K562 (cell line): ENCODE measurements at regions not wholly inside any gene's neighbourhood (a gene's known extent, or its start where the extent isn't known, plus 50 kb on each side); places are given as distances from the start of the nearest gene placed in this dataset.

Source experiments
- ARID1B ChIP-seq: fragments of 450-650 bp; IDR thresholded peaks from 2 replicates; pipeline ENCODE4 v1.6.1; 2016; ENCODE audit warnings: antibody characterized with exemption, mild to moderate bottlenecking, inconsistent platforms
- C11orf30 ChIP-seq: fragments of 450-650 bp; IDR thresholded peaks from 2 replicates; pipeline ENCODE4 v1.6.1; 2016; ENCODE audit warnings: low read depth, mild to moderate bottlenecking
- EP300 ChIP-seq: IDR thresholded peaks from 2 replicates; pipeline ENCODE4 v1.6.1; 2012; ENCODE audit warnings: low read length, improper control_type of control experiment
- FOSL1 ChIP-seq: fragments of 200-800 bp; sonication (Bioruptor generic); conservative IDR thresholded peaks from 2 replicates; pipeline ENCODE4 v1.6.1; 2016; ENCODE audit warnings: missing genetic modification characterization, missing compliant biosample characterization
- HMBOX1 ChIP-seq: sonication (generic); IDR thresholded peaks from 2 replicates; pipeline ENCODE4 v1.6.1; 2016
- JUN ChIP-seq, 2 experiments: sonication (generic) in 1 of 2; formaldehyde crosslinking in 1 of 2; IDR thresholded peaks; 2 replicates each; pipeline versions ENCODE4 v1.6.1 to v1.8.0; 2012 to 2022; ENCODE audit warnings: borderline replicate concordance in 2 of 2, mild to moderate bottlenecking in 2 of 2, improper control_type of control experiment in 1 of 2, low read depth in 1 of 2, low read length in 1 of 2, missing genetic modification reagents in 1 of 2
- JUND ChIP-seq, 2 experiments: IDR thresholded peaks; 2 replicates in 1 of 2; 3 replicates in 1 of 2; pipeline ENCODE4 v1.6.1; 2011; ENCODE audit warnings: borderline replicate concordance in 2 of 2, low read depth in 2 of 2, low read length in 2 of 2, improper control_type of control experiment in 1 of 2, missing biosample characterization in 1 of 2, missing genetic modification characterization in 1 of 2, missing genetic modification reagents in 1 of 2
- KAT8 ChIP-seq: fragments of 450-650 bp; IDR thresholded peaks from 2 replicates; pipeline ENCODE4 v1.6.1; 2016; ENCODE audit warnings: low read depth, mild to moderate bottlenecking
- MAFK ChIP-seq: IDR thresholded peaks from 2 replicates; pipeline ENCODE4 v1.6.1; 2011; ENCODE audit warnings: low read length, improper control_type of control experiment
- MEF2A ChIP-seq: IDR thresholded peaks from 2 replicates; pipeline ENCODE4 v1.6.1; 2011; ENCODE audit warnings: low read depth, mild to moderate bottlenecking, low read length, moderate library complexity; ENCODE audit not compliant: control insufficient read depth
- MEF2D ChIP-seq: conservative IDR thresholded peaks from 2 replicates; pipeline ENCODE4 v1.6.1; 2016; ENCODE audit warnings: low read depth, missing genetic modification characterization, missing compliant biosample characterization
- MLLT1 ChIP-seq, 2 experiments: fragments of 450-650 bp; IDR thresholded peaks; 2 replicates each; pipeline ENCODE4 v1.6.1; 2016
- NFE2 ChIP-seq: IDR thresholded peaks from 2 replicates; pipeline ENCODE4 v1.6.1; 2014; ENCODE audit warnings: antibody characterized with exemption, low read depth
- NR0B1 ChIP-seq: fragments of 450-650 bp; IDR thresholded peaks from one replicate; pipeline ENCODE4 v1.6.1; 2018; ENCODE audit warnings: mild to moderate bottlenecking, moderate library complexity; ENCODE audit not compliant: partially characterized antibody
- PHF21A ChIP-seq: fragments of 450-650 bp; IDR thresholded peaks from 2 replicates; pipeline ENCODE4 v1.6.1; 2017; ENCODE audit warnings: low read depth, borderline replicate concordance
- SIRT6 ChIP-seq: IDR thresholded peaks from one replicate; pipeline ENCODE4 v1.6.1; 2012; ENCODE audit warnings: low read depth, mild to moderate bottlenecking, control low read depth, inconsistent platforms, low read length, moderate library complexity
- SMARCA4 ChIP-seq: fragments of 450-650 bp; IDR thresholded peaks from 2 replicates; pipeline ENCODE4 v1.6.1; 2016
- SMARCE1 ChIP-seq: fragments of 450-650 bp; IDR thresholded peaks from 2 replicates; pipeline ENCODE4 v1.7.1; 2016; ENCODE audit warnings: mild to moderate bottlenecking
- SOX6 ChIP-seq: fragments of 450-650 bp; IDR thresholded peaks from 2 replicates; pipeline ENCODE4 v1.6.1; 2014; ENCODE audit warnings: mild to moderate bottlenecking
- SUPT5H ChIP-seq: fragments of 450-650 bp; IDR thresholded peaks from 2 replicates; pipeline ENCODE4 v1.6.1; 2016
- TSHZ1 ChIP-seq: fragments of 250-450 bp; sonication (Bioruptor Pico); IDR thresholded peaks from 2 replicates; pipeline ENCODE4 v1.4.0; 2020; ENCODE audit warnings: mild to moderate bottlenecking, moderate library complexity
- ZKSCAN1 ChIP-seq: fragments of 150-350 bp; IDR thresholded peaks from 2 replicates; pipeline ENCODE4 v1.6.1; 2016; ENCODE audit warnings: low read depth, low read length
- ZNF316 ChIP-seq: fragments of 450-650 bp; IDR thresholded peaks from 2 replicates; pipeline ENCODE4 v1.6.1; 2016
- ZNF436 ChIP-seq: fragments of 250-450, 450-650 bp; sonication (Bioruptor Pico); formaldehyde crosslinking; IDR thresholded peaks from 2 replicates; pipeline ENCODE4 v1.7.0; 2020; ENCODE audit warnings: mild to moderate bottlenecking

- TF ChIP-seq JUND (IDR thresholded peaks at IDR 0.05; ENCODE audit: borderline replicate concordance, low read depth, low read length), result peak; percentile 90
- TF ChIP-seq JUND (tag; IDR thresholded peaks at IDR 0.05; ENCODE audit: borderline replicate concordance, low read depth, low read length), result peak; percentile 89
- peak; percentile 76 for TF ChIP-seq ARID1B
- peak; percentile 83 for TF ChIP-seq SMARCA4
- peak; percentile 75 for TF ChIP-seq JUN (IDR thresholded peaks at IDR 0.05; ENCODE audit: borderline replicate concordance, low read depth, low read length)
- no peak for TF ChIP-seq JUN (CRISPR knock-in tag; IDR thresholded peaks at IDR 0.05; ENCODE audit: borderline replicate concordance)
- peak; percentile 64 for TF ChIP-seq SMARCE1
- no peak for TF ChIP-seq ZKSCAN1
- TF ChIP-seq PHF21A, result no peak
- peak; percentile 99 for TF ChIP-seq MEF2A
- peak; percentile 66; the same call in 1 of the 2 replicates for TF ChIP-seq NFE2
- TF ChIP-seq FOSL1 (tag), result peak; percentile 73
- TF ChIP-seq SIRT6, result no peak
- TF ChIP-seq SOX6, result peak; percentile 26; the same call in 1 of the 2 replicates
- peak; percentile 41; the same call in 1 of the 2 replicates for TF ChIP-seq MAFK
- TF ChIP-seq HMBOX1, result peak; percentile 50
- TF ChIP-seq MEF2D, result peak; percentile 60; the same call in 1 of the 2 replicates
- no peak for TF ChIP-seq KAT8
- no peak for TF ChIP-seq ZNF436 (CRISPR knock-in tag)
- TF ChIP-seq EP300, result peak; percentile 57; the same call in 1 of the 2 replicates
- TF ChIP-seq C11orf30, result peak; percentile 67
- TF ChIP-seq ZNF316, result peak; percentile 65
- TF ChIP-seq NR0B1, result no peak
- TF ChIP-seq TSHZ1 (CRISPR knock-in tag), result no peak
- TF ChIP-seq SUPT5H, result no peak
- TF ChIP-seq MLLT1 (IDR thresholded peaks at IDR 0.05), result 0 out of 4 replicates have a peak, but pooled peaks of 1 of the 2 experiments have one; percentile 18
These were observed 196.4 kb upstream of the KIF2B start (continued) for GRCh38 chr17:53626286-53626685.
